ENCODE measurements at regions not wholly inside any gene's neighbourhood (a gene's known extent, or its start where the extent isn't known, plus 50 kb on each side); places are given as distances from the start of the nearest gene placed in this dataset.
"Not testable (repeated sequence)": the region's sequence is repeated elsewhere in the genome, so short reads cannot be mapped to it uniquely, and the experiment has no call there.

DNA sequence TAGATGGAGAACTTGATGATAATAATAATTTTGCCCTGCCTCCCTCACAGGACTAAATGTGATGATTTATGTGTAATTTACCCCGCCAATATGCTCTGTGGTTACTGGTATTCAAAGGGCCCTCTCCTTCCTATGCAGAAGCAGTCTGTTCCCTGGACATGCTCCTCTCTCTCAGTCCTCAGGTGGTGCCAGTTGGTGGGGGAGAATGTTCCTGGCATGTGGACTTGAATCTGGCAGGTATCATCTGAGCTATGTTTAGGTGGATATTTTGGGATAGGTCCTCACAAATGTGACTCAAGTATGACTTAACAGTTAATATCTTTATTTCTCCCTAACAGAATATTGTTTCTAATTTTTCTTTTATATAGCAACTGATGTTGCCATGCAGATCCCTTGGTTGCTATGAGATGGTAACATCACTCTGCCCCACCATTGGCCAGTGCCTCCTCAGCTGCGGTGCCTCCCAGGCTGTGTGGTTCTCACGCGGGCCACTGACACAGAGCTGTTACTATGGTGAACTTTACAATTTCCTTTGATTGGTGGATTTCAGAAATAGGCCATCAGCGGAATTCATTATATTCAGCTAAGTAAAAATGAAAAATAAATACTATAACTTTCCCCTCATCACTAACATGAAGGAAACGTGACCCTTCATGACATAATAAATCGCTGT is 106.7 kb upstream of the PELI1 start:
- Histone ChIP-seq H3K36me3 (ENCODE audit: control insufficient read depth in 4 of 4, insufficient read depth in 4 of 4, low read length in 3 of 4) (no peaks in the 10 kb centered on the region), H3K9me3 (ENCODE audit: control extremely low read depth in 1 of 5, control insufficient read depth in 4 of 5, insufficient read depth in 2 of 5, low read depth in 1 of 5, low read length in 4 of 5) (no peaks in the 10 kb centered on the region), H3K4me1 (ENCODE audit: control extremely low read depth in 1 of 4, control insufficient read depth in 4 of 4, insufficient read depth in 4 of 4, low read length in 3 of 4) (no peaks in the 10 kb centered on the region), H3K4me3 (ENCODE audit: control insufficient read depth in 1 of 7, extremely low read depth in 1 of 7, insufficient read depth in 4 of 7, low read depth in 2 of 7, low read length in 6 of 7) (no peak overlapping the region), H3K27me3 (replicated peaks in 2 of 5; ENCODE audit: control insufficient read depth in 4 of 5, insufficient read depth in 5 of 5, low read length in 4 of 5) (no peaks in the 10 kb centered on the region), H3K27ac (ENCODE audit: insufficient read depth in 1 of 2, low read depth in 1 of 2, low read length in 2 of 2, poor library complexity in 1 of 2, severe bottlenecking in 2 of 2) (no peak overlapping the region)
- ChIA-PET CTCF (interaction anchor here (1.2 kb wide), 1 partner anchor 77 kb away, joined by 3 read pairs; no protein-coding TSS in a partner anchor), POLR2A (no interaction called here)
- peak in 2 of 3 donors; percentile 15 to 30 for DNase-seq
- 100% methylated on average over 4 of the region's 7 CpGs for WGBS (ENCODE audit: insufficient coverage)

DNA sequence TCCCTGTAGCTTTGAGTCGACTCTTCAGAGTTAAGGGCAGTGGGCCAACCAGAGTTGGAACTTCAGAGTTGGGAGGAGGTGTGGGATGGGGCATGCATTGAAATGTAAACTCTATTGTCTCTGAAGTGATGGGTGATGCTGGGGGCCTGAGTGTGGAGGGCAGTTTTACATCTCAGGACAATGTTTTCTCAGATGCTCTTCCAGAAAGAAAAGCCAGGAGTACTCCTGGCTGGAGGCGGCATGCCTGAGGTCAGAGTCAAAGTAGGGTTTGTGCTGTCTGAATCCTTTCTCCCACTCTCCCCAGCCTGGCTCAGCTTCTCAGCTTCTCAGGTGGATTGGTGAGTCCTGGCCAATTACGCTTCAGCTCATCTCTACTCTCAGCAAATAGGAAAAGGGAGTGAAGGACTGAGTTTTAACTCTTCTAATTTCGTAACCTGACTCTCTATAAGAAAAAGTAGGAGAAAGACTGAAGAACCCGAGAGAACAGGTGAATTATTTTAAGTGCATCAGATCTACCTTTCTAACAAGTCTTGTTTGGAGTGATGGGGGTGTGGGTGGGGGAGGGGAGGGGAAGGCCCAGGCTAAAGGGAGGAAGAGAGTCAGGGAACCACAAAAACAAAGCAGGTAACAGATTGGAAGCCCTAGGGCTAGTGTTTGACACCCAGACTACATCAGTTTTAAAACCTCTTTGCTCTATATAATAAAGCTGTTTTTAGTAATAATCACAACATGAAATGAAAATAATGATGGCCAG is 107.5 kb upstream of the PELI1 start:
- Histone ChIP-seq H3K36me3 (ENCODE audit: control insufficient read depth in 4 of 4, insufficient read depth in 4 of 4, low read length in 3 of 4) (no peaks in the 10 kb centered on the region), H3K27me3 (replicated peaks in 2 of 5; ENCODE audit: control insufficient read depth in 4 of 5, insufficient read depth in 5 of 5, low read length in 4 of 5) (no peaks in the 10 kb centered on the region), H3K9me3 (ENCODE audit: control extremely low read depth in 1 of 5, control insufficient read depth in 4 of 5, insufficient read depth in 2 of 5, low read depth in 1 of 5, low read length in 4 of 5) (no peaks in the 10 kb centered on the region), H3K4me3 (ENCODE audit: control insufficient read depth in 1 of 7, extremely low read depth in 1 of 7, insufficient read depth in 4 of 7, low read depth in 2 of 7, low read length in 6 of 7) (no peak overlapping the region), H3K27ac (ENCODE audit: insufficient read depth in 1 of 2, low read depth in 1 of 2, low read length in 2 of 2, poor library complexity in 1 of 2, severe bottlenecking in 2 of 2) (no peak overlapping the region), H3K4me1 (ENCODE audit: control extremely low read depth in 1 of 4, control insufficient read depth in 4 of 4, insufficient read depth in 4 of 4, low read length in 3 of 4) (no peaks in the 10 kb centered on the region)
- CTCF ChIA-PET = no interaction called here
- no peak for DNase-seq
- POLR2A ChIA-PET = no interaction called here
- WGBS (ENCODE audit: insufficient coverage) = 100% methylated on average over 1 of the region's 5 CpGs

DNA sequence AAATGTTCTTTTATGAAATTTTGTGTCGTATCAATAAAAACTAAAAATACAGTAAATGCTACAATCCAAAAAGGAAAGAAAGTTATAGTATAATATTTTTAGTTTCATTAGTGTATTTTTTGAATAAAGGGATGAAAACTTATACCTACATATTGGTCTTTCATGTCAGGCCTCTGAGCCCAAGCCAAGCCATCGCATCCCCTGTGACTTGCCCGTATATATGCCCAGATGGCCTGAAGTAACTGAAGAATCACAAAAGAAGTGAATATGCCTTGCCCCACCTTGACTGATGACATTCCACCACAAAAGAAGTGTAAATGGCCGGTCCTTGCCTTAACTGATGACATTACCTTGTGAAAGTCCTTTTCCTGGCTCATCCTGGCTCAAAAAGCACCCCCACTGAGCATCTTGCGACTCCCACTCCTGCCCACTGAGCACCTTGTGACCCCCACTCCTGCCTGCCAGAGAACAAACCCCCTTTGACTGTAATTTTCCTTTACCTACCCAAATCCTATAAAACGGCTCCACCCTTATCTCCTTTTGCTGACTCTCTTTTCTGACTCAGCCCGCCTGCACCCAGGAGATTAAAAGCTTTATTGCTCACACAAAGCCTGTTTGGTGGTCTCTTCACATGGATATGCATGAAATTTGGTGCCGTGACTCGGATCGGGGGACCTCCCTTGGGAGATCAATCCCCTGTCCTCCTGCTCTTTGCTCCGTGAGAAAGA is 108.2 kb upstream of the PELI1 start:
- 83% methylated on average over 2 of the region's 11 CpGs for WGBS (ENCODE audit: insufficient coverage)
- H3K4me3 ChIP-seq (ENCODE audit: control insufficient read depth in 1 of 7, extremely low read depth in 1 of 7, insufficient read depth in 4 of 7, low read depth in 2 of 7, low read length in 6 of 7); CTCF ChIA-PET; H3K9me3 ChIP-seq (ENCODE audit: control extremely low read depth in 1 of 5, control insufficient read depth in 4 of 5, insufficient read depth in 2 of 5, low read depth in 1 of 5, low read length in 4 of 5); H3K27me3 ChIP-seq (replicated peaks in 2 of 5; ENCODE audit: control insufficient read depth in 4 of 5, insufficient read depth in 5 of 5, low read length in 4 of 5); DNase-seq; POLR2A ChIA-PET; H3K4me1 ChIP-seq (ENCODE audit: control extremely low read depth in 1 of 4, control insufficient read depth in 4 of 4, insufficient read depth in 4 of 4, low read length in 3 of 4); H3K27ac ChIP-seq (ENCODE audit: insufficient read depth in 1 of 2, low read depth in 1 of 2, low read length in 2 of 2, poor library complexity in 1 of 2, severe bottlenecking in 2 of 2); H3K36me3 ChIP-seq (ENCODE audit: control insufficient read depth in 4 of 4, insufficient read depth in 4 of 4, low read length in 3 of 4): not testable (repeated sequence)

DNA sequence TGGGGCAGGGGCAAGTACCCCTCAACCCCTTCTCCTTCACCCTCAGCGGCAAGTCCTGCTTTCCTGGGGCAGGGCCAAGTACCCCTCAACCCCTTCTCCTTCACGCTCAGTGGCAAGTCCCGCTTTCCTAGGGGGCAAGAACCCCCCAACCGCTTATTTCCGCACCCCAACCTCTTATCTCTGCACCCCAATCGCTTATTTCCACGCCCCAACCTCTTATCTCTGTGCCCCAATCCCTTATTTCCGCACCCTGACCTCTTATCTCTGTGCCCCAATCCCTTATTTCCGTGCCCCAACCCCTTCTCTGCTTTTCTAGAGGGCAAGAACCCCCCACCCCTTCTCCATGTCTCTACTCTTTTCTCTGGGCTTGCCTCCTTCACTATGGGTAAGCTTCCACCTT is 109.2 kb upstream of the PELI1 start:
- CTCF ChIA-PET; H3K36me3 ChIP-seq (ENCODE audit: control insufficient read depth in 4 of 4, insufficient read depth in 4 of 4, low read length in 3 of 4); H3K27ac ChIP-seq (ENCODE audit: insufficient read depth in 1 of 2, low read depth in 1 of 2, low read length in 2 of 2, poor library complexity in 1 of 2, severe bottlenecking in 2 of 2); DNase-seq; H3K9me3 ChIP-seq (ENCODE audit: control extremely low read depth in 1 of 5, control insufficient read depth in 4 of 5, insufficient read depth in 2 of 5, low read depth in 1 of 5, low read length in 4 of 5); H3K4me3 ChIP-seq (ENCODE audit: control insufficient read depth in 1 of 7, extremely low read depth in 1 of 7, insufficient read depth in 4 of 7, low read depth in 2 of 7, low read length in 6 of 7); H3K27me3 ChIP-seq (replicated peaks in 2 of 5; ENCODE audit: control insufficient read depth in 4 of 5, insufficient read depth in 5 of 5, low read length in 4 of 5); H3K4me1 ChIP-seq (ENCODE audit: control extremely low read depth in 1 of 4, control insufficient read depth in 4 of 4, insufficient read depth in 4 of 4, low read length in 3 of 4); POLR2A ChIA-PET: not testable (repeated sequence)
- 100% methylated on average over 3 of the region's 9 CpGs for whole genome bisulfite sequencing (ENCODE audit: insufficient coverage)

DNA sequence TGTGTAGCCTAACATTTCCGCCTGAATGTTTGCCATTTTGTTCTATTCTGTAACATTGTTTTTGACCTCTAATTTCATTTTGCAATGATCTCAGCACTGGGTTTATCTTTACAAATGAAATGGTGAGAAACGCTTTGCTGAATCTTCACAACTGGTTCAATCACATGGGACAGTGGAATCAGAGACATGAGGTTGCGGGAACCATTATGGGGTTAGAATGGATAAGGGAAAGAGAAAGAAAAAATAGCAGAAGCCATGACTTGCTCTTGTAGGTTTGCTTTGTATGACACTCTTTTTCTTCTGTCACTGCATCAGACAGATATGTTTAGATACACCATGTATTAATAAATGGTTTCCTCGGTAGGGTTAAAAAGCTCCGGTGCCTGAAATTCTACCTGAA is 114.3 kb upstream of the PELI1 start:
- H3K27me3 ChIP-seq (replicated peaks in 2 of 5; ENCODE audit: control insufficient read depth in 4 of 5, insufficient read depth in 5 of 5, low read length in 4 of 5) = no peaks in the 10 kb centered on the region
- H3K36me3 ChIP-seq (ENCODE audit: control insufficient read depth in 4 of 4, insufficient read depth in 4 of 4, low read length in 3 of 4) = no peaks in the 10 kb centered on the region
- no peaks in the 10 kb centered on the region for H3K9me3 ChIP-seq (ENCODE audit: control extremely low read depth in 1 of 5, control insufficient read depth in 4 of 5, insufficient read depth in 2 of 5, low read depth in 1 of 5, low read length in 4 of 5)
- POLR2A ChIA-PET = no interaction called here
- WGBS (ENCODE audit: insufficient coverage) = 100% methylated on average over 1 of the region's 5 CpGs
- H3K27ac ChIP-seq (ENCODE audit: insufficient read depth in 1 of 2, low read depth in 1 of 2, low read length in 2 of 2, poor library complexity in 1 of 2, severe bottlenecking in 2 of 2) = no peak overlapping the region
- peaks cover 10 to 27% (median 12%) of the 10 kb centered on the region in 4 experiments for H3K4me1 ChIP-seq (ENCODE audit: control extremely low read depth in 1 of 4, control insufficient read depth in 4 of 4, insufficient read depth in 4 of 4, low read length in 3 of 4)
- DNase-seq = no peak
- no peak overlapping the region for H3K4me3 ChIP-seq (ENCODE audit: control insufficient read depth in 1 of 7, extremely low read depth in 1 of 7, insufficient read depth in 4 of 7, low read depth in 2 of 7, low read length in 6 of 7)
- CTCF ChIA-PET = no interaction called here

DNA sequence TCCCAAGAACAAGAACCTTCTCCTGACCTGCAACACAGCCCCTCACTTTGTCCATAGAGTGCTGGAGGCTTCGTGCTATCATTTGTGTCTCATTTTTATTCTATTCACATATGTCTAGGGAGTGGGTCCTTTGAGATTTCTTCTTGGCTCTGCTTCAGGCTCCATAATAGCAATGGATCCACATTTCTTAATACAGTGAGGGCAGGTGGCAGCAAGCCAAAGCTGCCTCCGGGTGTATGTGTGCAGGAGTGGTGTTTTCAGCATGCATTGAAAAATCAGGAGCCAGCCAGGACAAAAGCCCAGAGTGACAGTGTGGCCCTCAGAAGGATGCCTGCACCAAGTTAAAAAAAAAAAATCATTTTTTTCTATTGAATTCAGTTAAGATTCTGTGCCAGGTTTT is 115.1 kb upstream of the PELI1 start:
- ChIA-PET CTCF (no interaction called here), POLR2A (no interaction called here)
- WGBS (ENCODE audit: insufficient coverage) = 80% methylated on average over 1 of the region's 2 CpGs

More for the DNA sequence above, 115.1 kb upstream of the PELI1 start:
- Histone ChIP-seq H3K27me3 (replicated peaks in 2 of 5; ENCODE audit: control insufficient read depth in 4 of 5, insufficient read depth in 5 of 5, low read length in 4 of 5) (no peaks in the 10 kb centered on the region), H3K27ac (ENCODE audit: insufficient read depth in 1 of 2, low read depth in 1 of 2, low read length in 2 of 2, poor library complexity in 1 of 2, severe bottlenecking in 2 of 2) (no peak overlapping the region), H3K4me1 (ENCODE audit: control extremely low read depth in 1 of 4, control insufficient read depth in 4 of 4, insufficient read depth in 4 of 4, low read length in 3 of 4) (peaks cover 11 to 27% (median 12%) of the 10 kb centered on the region in 4 experiments), H3K9me3 (ENCODE audit: control extremely low read depth in 1 of 5, control insufficient read depth in 4 of 5, insufficient read depth in 2 of 5, low read depth in 1 of 5, low read length in 4 of 5) (no peaks in the 10 kb centered on the region), H3K36me3 (ENCODE audit: control insufficient read depth in 4 of 4, insufficient read depth in 4 of 4, low read length in 3 of 4) (no peaks in the 10 kb centered on the region), H3K4me3 (ENCODE audit: control insufficient read depth in 1 of 7, extremely low read depth in 1 of 7, insufficient read depth in 4 of 7, low read depth in 2 of 7, low read length in 6 of 7) (no peak overlapping the region)
- DNase-seq = no peak

Measured in common myeloid progenitor, CD34-positive (primary cell).